GM18868 (cell line): ENCODE measurements at regions not wholly inside any gene's neighbourhood (a gene's known extent, or its start where the extent isn't known, plus 50 kb on each side); places are given as distances from the start of the nearest gene placed in this dataset.

Experiments used
- ATAC-seq: cut with Tn5 transposase; IDR thresholded peaks from one replicate; pipeline ENCODE4 v1.9.1; 2021; ENCODE audit warnings: mild to moderate bottlenecking, moderate library complexity; ENCODE audit not compliant: unreplicated experiment

GRCh38 chr15:99440551-99441443 is 125.0 kb upstream of the MEF2A start:
- no peak for ATAC-seq

- no peak for ATAC-seq
These were observed 124.4 kb upstream of the MEF2A start for GRCh38 chr15:99441444-99441800.

- no peak for ATAC-seq
These were observed 123.9 kb upstream of the MEF2A start for GRCh38 chr15:99441871-99442251.

- no peak for ATAC-seq
These were observed 123.4 kb upstream of the MEF2A start for GRCh38 chr15:99442252-99442897.

- no peak for ATAC-seq
These were observed 122.6 kb upstream of the MEF2A start for GRCh38 chr15:99443056-99443756.

GRCh38 chr15:99443768-99444446 is 121.9 kb upstream of the MEF2A start:
- no peak for ATAC-seq

- no peak for ATAC-seq
These were observed 120.4 kb upstream of the MEF2A start for GRCh38 chr15:99445272-99445850.

GRCh38 chr15:99446565-99447496 is 119.0 kb upstream of the MEF2A start:
- ATAC-seq, result no peak

GRCh38 chr15:99447497-99448371 is 118.0 kb upstream of the MEF2A start:
- no peak for ATAC-seq

- ATAC-seq, result no peak
These were observed 116.3 kb upstream of the MEF2A start for GRCh38 chr15:99449514-99449913.

GRCh38 chr15:99450896-99451358 is 114.9 kb upstream of the MEF2A start:
- no peak for ATAC-seq

GRCh38 chr15:99451484-99451883 is 114.3 kb upstream of the MEF2A start:
- ATAC-seq, result no peak

GRCh38 chr15:99452010-99452409 is 113.8 kb upstream of the MEF2A start:
- no peak for ATAC-seq

GRCh38 chr15:99452728-99453636 is 112.8 kb upstream of the MEF2A start:
- ATAC-seq, result peak; percentile 77

- no peak for ATAC-seq
These were observed 112.2 kb upstream of the MEF2A start for GRCh38 chr15:99453637-99454030.

- no peak for ATAC-seq
These were observed 111.5 kb upstream of the MEF2A start for GRCh38 chr15:99454107-99454809.
